CD4-positive, alpha-beta memory T cell (primary cell): ENCODE measurements at regions not wholly inside any gene's neighbourhood (a gene's known extent, or its start where the extent isn't known, plus 50 kb on each side); places are given as distances from the start of the nearest gene placed in this dataset.

Experiments
- CTCF ChIA-PET: fragments of 350-600 bp; sonication (Branson Sonifier 250); formaldehyde crosslinking; loops from one replicate; lab custom pipeline; 2021; ENCODE audit warnings: inconsistent platforms; ENCODE audit not compliant: partially characterized antibody; lab: Charles Lee
- POLR2A ChIA-PET: fragments of 350-600 bp; sonication (Branson Sonifier 250); formaldehyde crosslinking; loops from one replicate; lab custom pipeline; 2021; ENCODE audit not compliant: partially characterized antibody; lab: Charles Lee
- DNase-seq, 5 donors: peaks; one replicate each; pipeline versions ENCODE4 v3.0.0 to v3.0.0-alpha.2; 2020 to 2022; ENCODE audit warnings: mixed read lengths in 1 of 5
- H3K27ac ChIP-seq: one replicate; pipeline ENCODE4 v1.7.0; 2013; ENCODE audit warnings: low read depth, low read length
- H3K27me3 ChIP-seq: 2 replicates; pipeline ENCODE4 v1.7.0; 2013; ENCODE audit warnings: mild to moderate bottlenecking, low read length, moderate library complexity; ENCODE audit not compliant: insufficient read depth
- H3K36me3 ChIP-seq: 2 replicates; pipeline ENCODE4 v1.7.0; 2013; ENCODE audit warnings: mild to moderate bottlenecking, low read length, moderate library complexity; ENCODE audit not compliant: insufficient read depth
- H3K4me1 ChIP-seq: 2 replicates; pipeline ENCODE4 v1.7.0; 2013; ENCODE audit warnings: mild to moderate bottlenecking, low read length, moderate library complexity; ENCODE audit not compliant: insufficient read depth
- H3K4me3 ChIP-seq, 2 donors: one replicate each; pipeline ENCODE4 v1.7.0; 2013; ENCODE audit warnings: low read length in 2 of 2, mild to moderate bottlenecking in 1 of 2
- H3K9me3 ChIP-seq, 2 donors: one replicate each; pipeline ENCODE4 v1.7.0; 2013; ENCODE audit warnings: low read length in 2 of 2, control low read depth in 1 of 2; ENCODE audit not compliant: control insufficient read depth in 1 of 2
- H3K27ac Mint-ChIP-seq, 7 donors: one replicate each; pipeline ENCODE4 v1.8.0; 2020 to 2021; ENCODE audit warnings: mixed read lengths in 7 of 7, mild to moderate bottlenecking in 6 of 7, inconsistent platforms in 3 of 7, moderate library complexity in 3 of 7
- H3K27me3 Mint-ChIP-seq, 2 donors: one replicate each; pipeline ENCODE4 v1.8.0; 2020 to 2021; ENCODE audit warnings: mixed read lengths in 2 of 2
- H3K36me3 Mint-ChIP-seq, 2 donors: one replicate each; pipeline ENCODE4 v1.8.0; 2020 to 2021; ENCODE audit warnings: mixed read lengths in 2 of 2, inconsistent platforms in 1 of 2, mild to moderate bottlenecking in 1 of 2
- H3K4me1 Mint-ChIP-seq, 4 donors: one replicate each; pipeline ENCODE4 v1.8.0; 2020 to 2021; ENCODE audit warnings: mixed read lengths in 4 of 4, mild to moderate bottlenecking in 1 of 4
- H3K4me3 Mint-ChIP-seq, 8 donors: one replicate each; pipeline ENCODE4 v1.8.0; 2020 to 2021; ENCODE audit warnings: mixed read lengths in 8 of 8, mild to moderate bottlenecking in 7 of 8, moderate library complexity in 6 of 8, inconsistent platforms in 3 of 8
- H3K9me3 Mint-ChIP-seq, 8 donors: one replicate each; pipeline ENCODE4 v1.8.0; 2020 to 2021; ENCODE audit warnings: mixed read lengths in 8 of 8, mild to moderate bottlenecking in 5 of 8, inconsistent platforms in 3 of 8, moderate library complexity in 1 of 8
- intact Hi-C: fragments of 100-400 bp; cut with micrococcal nuclease; formaldehyde crosslinking; loops from one replicate; pipeline ENCODE4 v1.15.1; 2023

- intact Hi-C loops, result no loop called here
- ChIA-PET CTCF (no interaction called here), POLR2A (no interaction called here)
- Mint-ChIP-seq H3K9me3 (no peaks in the 10 kb centered on the region), H3K27ac (no peak overlapping the region), H3K4me1 (no peaks in the 10 kb centered on the region), H3K36me3 (no peaks in the 10 kb centered on the region), H3K27me3 (peaks cover 0 to 3% of the 10 kb centered on the region in 2 donors), H3K4me3 (no peak overlapping the region)
- H3K36me3 ChIP-seq, result no peaks in the 10 kb centered on the region
- DNase-seq, result no peak
- no peaks in the 10 kb centered on the region for H3K27me3 ChIP-seq
- no peaks in the 10 kb centered on the region for H3K4me1 ChIP-seq
- no peak overlapping the region for H3K27ac ChIP-seq
- H3K4me3 ChIP-seq, result no peak overlapping the region
- H3K9me3 ChIP-seq, result no peaks in the 10 kb centered on the region
These were observed 52.6 kb upstream of the ZNF32 start for GRCh38 chr10:43701295-43701694.

DNA sequence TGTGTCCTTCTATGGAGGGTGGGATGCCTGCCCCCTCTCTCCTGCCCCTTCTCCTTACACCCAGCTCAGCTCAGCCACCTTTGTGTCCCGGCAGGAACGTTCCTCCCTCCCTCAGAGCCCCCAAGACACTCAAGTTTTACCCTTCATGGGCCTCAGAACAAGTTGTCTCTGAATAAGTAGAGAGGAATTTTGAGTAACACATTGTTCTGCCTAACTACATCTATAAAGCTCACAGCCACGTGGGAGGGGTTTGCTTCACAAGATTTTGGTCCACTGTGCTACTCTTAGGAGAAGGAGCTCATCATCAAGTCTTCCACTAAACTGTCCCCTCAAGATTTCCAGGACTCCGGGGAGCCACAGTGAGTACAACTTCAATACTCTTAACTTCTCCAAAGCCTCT is 51.6 kb upstream of the ZNF32 start:
- H3K36me3 ChIP-seq, result no peaks in the 10 kb centered on the region
- ChIA-PET POLR2A (no interaction called here), CTCF (interaction anchor here (1.1 to 1.4 kb wide), 2 partner anchors 11 to 15 kb away, joined by 3 read pairs; no protein-coding TSS in a partner anchor)
- Mint-ChIP-seq H3K27me3 (peaks cover 0 to 3% of the 10 kb centered on the region in 2 donors), H3K4me1 (no peaks in the 10 kb centered on the region), H3K4me3 (no peak overlapping the region), H3K9me3 (no peaks in the 10 kb centered on the region), H3K27ac (no peak overlapping the region), H3K36me3 (no peaks in the 10 kb centered on the region)
- no peak overlapping the region for H3K4me3 ChIP-seq
- no peaks in the 10 kb centered on the region for H3K9me3 ChIP-seq
- H3K4me1 ChIP-seq, result no peaks in the 10 kb centered on the region
- DNase-seq, result no peak
- intact Hi-C loops, result no loop called here
- no peak overlapping the region for H3K27ac ChIP-seq
- no peaks in the 10 kb centered on the region for H3K27me3 ChIP-seq

DNA sequence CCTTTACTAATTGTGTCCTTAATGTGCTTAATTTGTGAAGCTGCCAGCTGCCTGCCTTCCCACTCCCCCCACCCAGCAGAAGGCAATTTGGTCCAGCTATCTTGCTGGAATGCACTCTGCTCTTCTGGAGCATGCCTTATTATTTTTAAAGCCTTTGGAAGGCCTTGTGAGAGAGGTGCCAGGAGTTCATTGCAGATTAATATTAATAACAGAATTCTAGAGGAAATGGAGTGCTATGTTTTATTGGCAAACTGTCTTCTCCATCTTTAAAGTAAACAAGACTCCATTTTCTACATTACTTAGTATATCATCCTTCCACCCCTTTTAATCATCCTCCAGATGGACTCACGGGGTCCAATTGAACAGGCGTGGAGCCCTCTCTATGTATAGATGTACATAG is 50.8 kb upstream of the ZNF32 start:
- intact Hi-C loops, result loop anchor here (10.0 kb wide), 1 partner anchor 115 kb away; no protein-coding TSS in a partner anchor
- H3K27ac Mint-ChIP-seq, result no peak overlapping the region
- H3K9me3 Mint-ChIP-seq, result no peaks in the 10 kb centered on the region
- ChIA-PET CTCF (interaction anchor here (1.1 to 1.4 kb wide), 3 partner anchors 10 to 687 kb away, joined by 3 read pairs; no protein-coding TSS in a partner anchor), POLR2A (no interaction called here)
- peaks cover 0 to 3% of the 10 kb centered on the region in 2 donors for H3K27me3 Mint-ChIP-seq
- H3K36me3 ChIP-seq, result no peaks in the 10 kb centered on the region
- no peak overlapping the region for H3K4me3 Mint-ChIP-seq
- H3K36me3 Mint-ChIP-seq, result no peaks in the 10 kb centered on the region
- H3K4me1 ChIP-seq, result no peaks in the 10 kb centered on the region
- H3K27ac ChIP-seq, result no peak overlapping the region
- DNase-seq, result no peak
- no peaks in the 10 kb centered on the region for H3K9me3 ChIP-seq
- no peaks in the 10 kb centered on the region for H3K4me1 Mint-ChIP-seq
- no peak overlapping the region for H3K4me3 ChIP-seq
- H3K27me3 ChIP-seq, result no peaks in the 10 kb centered on the region
